ENCODE measurements at regions not wholly inside any gene's neighbourhood (a gene's known extent, or its start where the extent isn't known, plus 50 kb on each side); places are given as distances from the start of the nearest gene placed in this dataset.

- no peak overlapping the region for H3K27ac ChIP-seq (ENCODE audit: insufficient read depth, low read depth, low read length)
- H3K27me3 ChIP-seq (ENCODE audit: control insufficient read depth in 2 of 2, insufficient read depth in 2 of 2, low read length in 2 of 2) = no peaks in the 10 kb centered on the region
- H3K79me2 ChIP-seq (ENCODE audit: control insufficient read depth, insufficient read depth, low read length) = no peaks in the 10 kb centered on the region
- no peaks in the 10 kb centered on the region for H3K9me1 ChIP-seq (replicated peaks; ENCODE audit: control insufficient read depth, extremely low read depth, insufficient read depth, low read length)
- H4K20me1 ChIP-seq (replicated peaks; ENCODE audit: control insufficient read depth, extremely low read depth, insufficient read depth, low read length) = no peaks in the 10 kb centered on the region
- ChIA-PET CTCF (no interaction called here), POLR2A (no interaction called here)
- FAIRE-seq (no peak), DNase-seq (ENCODE audit: low read depth, low spot score) (no peak)
- H3K9ac ChIP-seq (replicated peaks; ENCODE audit: extremely low read depth, insufficient read depth, low read length) = no peak overlapping the region
- intact Hi-C loops (cut with micrococcal nuclease) (no loop called here), dilution Hi-C loops (cut with MboI; ENCODE audit: extremely low pct_ligation_motif_present, low sequenced_read_pairs) (no loop called here)
- BruUV-seq (replicated peaks) = no TSS peak
- no peak overlapping the region for H3K4me3 ChIP-seq (replicated peaks in 1 of 3; ENCODE audit: insufficient read depth in 1 of 3, low read depth in 1 of 3, low read length in 3 of 3)
- H3K4me1 ChIP-seq (ENCODE audit: control insufficient read depth, extremely low read depth, insufficient read depth, low read length) = no peaks in the 10 kb centered on the region
- TF ChIP-seq CTCF (IDR thresholded peaks at IDR 0.05; ENCODE audit: extremely low read depth in 1 of 2, insufficient read depth in 1 of 2, low read depth in 1 of 2, low read length in 2 of 2) = no peak
- TF ChIP-seq GATA2 (IDR thresholded peaks at IDR 0.05; ENCODE audit: insufficient read depth, insufficient read length, low read depth, low read length) = no peak
- no peak for TF ChIP-seq FOS (IDR thresholded peaks at IDR 0.05; ENCODE audit: borderline replicate concordance, insufficient read depth, low read length)
- TF ChIP-seq POLR2A (IDR thresholded peaks at IDR 0.05; ENCODE audit: low read depth, low read length) = no peak
- TF ChIP-seq MYC (IDR thresholded peaks at IDR 0.05; ENCODE audit: low read depth, low read length) = no peak
- TF ChIP-seq JUN (IDR thresholded peaks at IDR 0.05; ENCODE audit: borderline replicate concordance, insufficient read depth, insufficient read length, low read depth) = no peak
- no peak for TF ChIP-seq EZH2 (IDR thresholded peaks at IDR 0.05; ENCODE audit: borderline replicate concordance, low read depth, low read length, severe bottlenecking)
- no peak for TF ChIP-seq POLR2AphosphoS5 (IDR thresholded peaks at IDR 0.05; ENCODE audit: insufficient read depth, low read depth, low read length)
- TF ChIP-seq, protein P1, sequence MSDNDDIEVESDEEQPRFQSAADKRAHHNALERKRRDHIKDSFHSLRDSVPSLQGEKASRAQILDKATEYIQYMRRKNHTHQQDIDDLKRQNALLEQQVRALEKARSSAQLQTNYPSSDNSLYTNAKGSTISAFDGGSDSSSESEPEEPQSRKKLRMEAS (IDR thresholded peaks at IDR 0.05; ENCODE audit: insufficient read depth, insufficient read length) = no peak
- H3K36me3 ChIP-seq (ENCODE audit: control insufficient read depth in 2 of 2, extremely low read depth in 1 of 2, insufficient read depth in 2 of 2, low read length in 2 of 2) = no peaks in the 10 kb centered on the region
- H2AFZ ChIP-seq (ENCODE audit: low read depth, low read length) = no peak overlapping the region
- no peak overlapping the region for H3K4me2 ChIP-seq (ENCODE audit: insufficient read depth, low read length)
- H3K9me3 ChIP-seq (replicated peaks; ENCODE audit: control insufficient read depth, insufficient read depth, low read length) = no peaks in the 10 kb centered on the region
Measured at GRCh38 chr5:174172566-174172965, 127.1 kb downstream of the NSG2 start.
